Fibroblast of villous mesenchyme (primary cell): ENCODE measurements at regions not wholly inside any gene's neighbourhood (a gene's known extent, or its start where the extent isn't known, plus 50 kb on each side); places are given as distances from the start of the nearest gene placed in this dataset.
"Not testable (repeated sequence)": the region's sequence is repeated elsewhere in the genome, so short reads cannot be mapped to it uniquely, and the experiment has no call there.

ENCODE experiments used
- DNase-seq: peaks from one replicate; pipeline ENCODE4 v3.0.0-alpha.2; 2010; ENCODE audit warnings: low read depth
- H3K4me3 ChIP-seq: 2 replicates; pipeline ENCODE4 v1.5.1; 2011; ENCODE audit warnings: low read depth, mild to moderate bottlenecking, low read length
- CTCF ChIP-seq: IDR thresholded peaks from 2 replicates; pipeline ENCODE4 v1.5.1; 2012; ENCODE audit warnings: low read depth, mild to moderate bottlenecking, low read length; ENCODE audit not compliant: insufficient read depth

DNA sequence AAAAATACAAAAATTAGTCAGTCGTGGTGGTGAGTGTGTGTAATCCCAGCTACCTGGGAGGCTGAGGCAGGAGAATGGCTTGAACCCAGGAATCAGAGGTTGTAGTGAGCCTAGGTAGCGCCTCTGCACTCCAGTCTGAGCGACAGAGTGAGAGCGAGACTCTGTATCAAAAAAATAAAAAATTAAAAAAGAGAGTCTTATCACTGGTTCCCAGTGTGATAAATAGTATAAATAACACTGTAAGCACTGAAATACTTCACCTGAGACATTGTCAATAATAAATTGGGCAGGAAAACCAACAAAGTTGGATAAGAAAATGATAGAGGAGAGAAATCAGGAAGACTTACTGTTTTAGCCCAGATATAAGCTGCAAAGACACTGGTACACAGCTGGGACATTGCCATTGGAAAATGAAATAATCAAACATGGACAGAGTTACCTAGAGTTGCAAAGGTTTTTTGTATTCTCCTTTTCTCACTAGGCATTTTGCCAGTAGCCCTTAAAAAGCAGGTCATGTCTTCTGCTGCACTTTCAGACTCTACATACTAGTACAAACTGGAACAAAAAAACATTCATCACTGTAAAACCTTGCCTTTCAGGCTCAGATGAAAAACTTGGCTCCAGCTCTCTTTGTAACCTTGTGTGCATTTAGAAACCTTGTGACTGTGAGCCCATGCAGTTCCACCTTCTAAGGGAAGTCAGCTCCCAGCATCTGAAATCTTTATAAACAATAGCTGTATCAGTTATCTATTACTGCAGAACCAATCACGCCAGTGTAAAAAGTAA lies 55.0 kb upstream of the PPP1R2C start:
- no peak for DNase-seq
- no peak overlapping the region for H3K4me3 ChIP-seq
- TF ChIP-seq CTCF = no peak

DNA sequence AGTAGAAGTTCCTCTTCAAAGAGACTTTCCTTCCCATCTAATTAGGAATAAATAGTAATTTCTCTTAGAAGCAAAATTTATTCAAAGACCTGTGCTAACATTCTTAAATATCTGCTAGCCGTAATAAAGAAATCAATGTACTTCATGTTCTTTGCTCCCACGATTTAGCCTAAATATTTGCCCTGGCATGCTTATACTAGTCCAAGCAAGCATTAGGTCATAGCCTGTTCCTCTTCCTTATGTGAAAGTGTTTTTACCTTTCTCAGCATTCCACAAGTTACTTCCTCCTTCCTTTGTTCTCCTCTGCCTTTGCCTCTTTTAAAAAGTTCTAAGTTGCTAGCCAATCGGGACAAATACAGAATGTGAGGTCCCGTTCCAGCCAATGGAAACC lies 55.6 kb upstream of the PPP1R2C start:
- H3K4me3 ChIP-seq, DNase-seq: not testable (repeated sequence)

GRCh38 chrX:42837101-42837726 lies 59.3 kb upstream of the PPP1R2C start:
- no peak for TF ChIP-seq CTCF
- no peak for DNase-seq
- H3K4me3 ChIP-seq = no peak overlapping the region

DNA sequence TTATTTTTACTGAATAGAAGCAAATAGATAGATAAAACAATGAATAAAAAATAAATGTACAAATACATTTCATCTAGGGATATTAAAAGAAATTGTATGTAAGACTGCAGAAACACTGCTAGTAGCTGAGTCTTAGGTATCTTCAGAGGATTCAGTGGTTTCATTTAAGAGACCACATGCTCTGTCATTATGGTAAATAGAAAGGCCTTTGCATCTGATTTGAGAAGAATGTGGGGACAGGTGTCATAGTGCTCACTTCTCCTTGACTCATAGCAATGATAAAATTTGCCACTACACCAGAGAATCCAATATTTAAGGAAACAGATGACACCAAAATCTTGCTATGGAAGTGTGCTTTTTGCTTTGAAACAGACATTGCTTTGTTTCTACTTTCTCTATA lies 59.8 kb upstream of the PPP1R2C start:
- no peak for DNase-seq
- no peak for TF ChIP-seq CTCF
- H3K4me3 ChIP-seq = no peak overlapping the region

DNA sequence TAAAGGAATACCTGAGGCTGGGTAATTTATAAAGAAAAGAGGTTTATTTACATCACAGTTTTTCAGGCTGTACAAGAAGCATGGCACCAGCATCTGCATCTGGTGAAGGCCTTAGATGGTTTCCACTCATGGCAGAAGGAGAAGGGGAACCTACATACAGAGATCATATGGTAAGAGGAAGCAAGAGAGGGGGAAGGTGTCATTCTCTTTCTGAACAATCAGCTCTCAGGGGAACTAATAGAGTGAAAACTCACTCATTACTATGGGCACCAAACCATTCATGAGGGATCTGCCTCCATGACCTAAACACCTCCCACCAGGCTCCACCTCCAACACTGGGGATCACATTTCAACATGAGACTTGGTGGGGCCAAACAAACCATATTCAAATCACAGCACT lies 61.7 kb upstream of the PPP1R2C start:
- TF ChIP-seq CTCF = no peak
- DNase-seq = no peak
- H3K4me3 ChIP-seq = no peak overlapping the region

- TF ChIP-seq CTCF = no peak
- DNase-seq = no peak
- H3K4me3 ChIP-seq = no peak overlapping the region
Observed at GRCh38 chrX:42846741-42847140, 68.8 kb upstream of the PPP1R2C start.

DNA sequence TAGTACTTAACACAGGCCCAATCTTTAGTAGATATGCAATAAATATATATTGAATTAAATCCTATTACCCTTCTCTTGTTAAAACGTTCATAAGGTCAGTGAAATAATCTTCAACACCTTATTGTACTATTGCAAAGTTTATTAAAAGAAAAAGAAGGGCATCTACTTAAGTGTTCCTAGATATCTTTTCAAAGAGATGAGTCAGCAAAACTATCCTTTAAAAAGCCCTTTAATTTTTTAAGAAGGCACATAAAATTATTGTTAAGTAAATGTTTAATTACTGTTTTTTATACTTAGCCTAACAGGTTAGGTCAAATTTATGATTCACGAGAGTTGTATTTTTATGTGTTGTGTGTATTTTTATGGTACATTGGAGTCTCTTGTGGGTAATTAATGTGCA lies 77.3 kb upstream of the PPP1R2C start:
- TF ChIP-seq CTCF = no peak
- H3K4me3 ChIP-seq = no peak overlapping the region
- no peak for DNase-seq
